GM12873 (cell line): ENCODE measurements at regions not wholly inside any gene's neighbourhood (a gene's known extent, or its start where the extent isn't known, plus 50 kb on each side); places are given as distances from the start of the nearest gene placed in this dataset.

ENCODE experiments used
- TF ChIP-seq, protein P1 (sequence below): IDR thresholded peaks from 2 replicates; pipeline ENCODE4 v1.5.1; 2012; ENCODE audit warnings: low read depth, mild to moderate bottlenecking, moderate library complexity, low read length, control low read depth; ENCODE audit not compliant: insufficient read depth; ENCODE audit errors: missing control alignments

DNA sequence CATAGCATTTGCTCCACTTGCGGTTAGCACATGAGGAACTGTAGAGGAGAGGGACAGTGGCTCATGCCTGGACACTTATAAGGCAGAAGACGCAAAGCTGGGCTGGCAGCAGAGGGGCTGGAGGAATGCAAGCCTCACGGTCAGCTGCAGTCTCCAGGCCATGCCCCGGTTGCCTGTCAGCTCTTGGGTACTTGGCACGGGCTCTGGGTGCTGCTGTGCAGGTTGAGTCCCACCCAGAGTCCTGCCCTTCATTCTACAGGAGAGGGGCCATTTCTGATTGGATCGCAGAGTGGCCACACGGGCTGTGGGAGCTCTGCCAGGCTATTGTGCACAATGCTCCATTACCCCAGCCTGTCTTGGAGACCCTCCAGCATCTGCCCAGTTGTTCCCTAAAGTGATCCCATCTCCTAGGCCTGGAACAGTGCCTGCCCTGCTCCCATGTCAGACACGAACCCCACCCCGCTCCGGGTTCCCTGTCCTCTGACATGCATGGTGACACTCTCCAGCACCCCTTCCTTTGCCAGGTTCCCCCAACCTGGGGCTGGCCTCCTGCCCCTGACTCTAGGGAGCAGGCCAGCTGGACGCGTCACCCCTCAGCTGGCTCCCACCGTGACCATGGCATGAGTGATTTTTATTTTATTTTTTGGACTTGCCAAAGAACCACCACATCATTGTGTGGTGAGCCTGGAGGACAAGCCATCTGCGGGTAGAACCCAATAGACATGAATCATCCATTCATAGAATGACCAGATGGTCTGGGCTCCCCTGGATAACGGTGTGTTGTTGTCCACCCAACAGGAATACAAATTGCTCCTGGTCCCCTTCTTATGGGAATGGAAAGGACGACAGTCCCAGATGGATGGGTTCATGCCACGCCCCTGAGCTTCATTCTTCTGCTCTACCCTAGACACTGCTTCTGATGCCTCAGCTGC, 51.0 kb upstream of the KLF13 start:
- TF ChIP-seq, protein P1, sequence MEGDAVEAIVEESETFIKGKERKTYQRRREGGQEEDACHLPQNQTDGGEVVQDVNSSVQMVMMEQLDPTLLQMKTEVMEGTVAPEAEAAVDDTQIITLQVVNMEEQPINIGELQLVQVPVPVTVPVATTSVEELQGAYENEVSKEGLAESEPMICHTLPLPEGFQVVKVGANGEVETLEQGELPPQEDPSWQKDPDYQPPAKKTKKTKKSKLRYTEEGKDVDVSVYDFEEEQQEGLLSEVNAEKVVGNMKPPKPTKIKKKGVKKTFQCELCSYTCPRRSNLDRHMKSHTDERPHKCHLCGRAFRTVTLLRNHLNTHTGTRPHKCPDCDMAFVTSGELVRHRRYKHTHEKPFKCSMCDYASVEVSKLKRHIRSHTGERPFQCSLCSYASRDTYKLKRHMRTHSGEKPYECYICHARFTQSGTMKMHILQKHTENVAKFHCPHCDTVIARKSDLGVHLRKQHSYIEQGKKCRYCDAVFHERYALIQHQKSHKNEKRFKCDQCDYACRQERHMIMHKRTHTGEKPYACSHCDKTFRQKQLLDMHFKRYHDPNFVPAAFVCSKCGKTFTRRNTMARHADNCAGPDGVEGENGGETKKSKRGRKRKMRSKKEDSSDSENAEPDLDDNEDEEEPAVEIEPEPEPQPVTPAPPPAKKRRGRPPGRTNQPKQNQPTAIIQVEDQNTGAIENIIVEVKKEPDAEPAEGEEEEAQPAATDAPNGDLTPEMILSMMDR, result no peak

DNA sequence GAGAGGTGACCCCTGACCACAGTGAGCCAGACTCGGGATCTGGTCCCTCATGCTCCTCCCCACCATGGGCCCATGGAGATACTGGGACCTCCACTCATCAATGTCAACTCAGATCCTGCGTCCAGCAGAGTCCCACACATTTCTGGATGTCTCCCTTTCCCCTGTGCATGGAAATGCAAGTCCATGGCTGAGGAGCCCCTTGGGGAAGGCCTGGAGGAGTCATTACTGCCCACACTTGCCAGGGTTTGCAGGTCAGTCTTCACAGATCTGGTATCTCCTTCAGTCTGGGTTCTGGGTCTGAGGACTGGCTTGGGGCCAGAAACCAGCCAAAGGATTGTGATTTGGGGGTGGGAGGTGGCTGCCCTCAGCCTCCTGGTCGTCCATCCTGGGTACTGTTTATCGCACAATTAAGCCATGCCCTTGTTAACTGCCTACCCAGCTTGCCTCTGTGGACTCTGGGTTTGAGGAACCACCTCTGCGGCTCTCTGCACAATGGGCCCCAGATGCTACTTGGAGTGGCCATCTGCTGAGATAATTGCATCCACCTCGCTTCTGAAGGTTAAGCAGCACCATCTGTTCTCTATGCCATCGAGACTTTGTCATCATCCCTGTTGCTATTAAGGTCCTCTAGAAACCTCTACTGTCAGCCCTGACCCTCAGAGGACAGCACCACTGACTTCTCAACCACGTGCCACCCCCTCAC, 49.9 kb upstream of the KLF13 start:
- TF ChIP-seq, protein P1, result no peak
